GM18858 (cell line): ENCODE measurements at regions not wholly inside any gene's neighbourhood (a gene's known extent, or its start where the extent isn't known, plus 50 kb on each side); places are given as distances from the start of the nearest gene placed in this dataset.

Experiments used
- ATAC-seq: cut with Tn5 transposase; IDR thresholded peaks from one replicate; pipeline ENCODE4 v1.9.1; 2021; ENCODE audit not compliant: unreplicated experiment

DNA sequence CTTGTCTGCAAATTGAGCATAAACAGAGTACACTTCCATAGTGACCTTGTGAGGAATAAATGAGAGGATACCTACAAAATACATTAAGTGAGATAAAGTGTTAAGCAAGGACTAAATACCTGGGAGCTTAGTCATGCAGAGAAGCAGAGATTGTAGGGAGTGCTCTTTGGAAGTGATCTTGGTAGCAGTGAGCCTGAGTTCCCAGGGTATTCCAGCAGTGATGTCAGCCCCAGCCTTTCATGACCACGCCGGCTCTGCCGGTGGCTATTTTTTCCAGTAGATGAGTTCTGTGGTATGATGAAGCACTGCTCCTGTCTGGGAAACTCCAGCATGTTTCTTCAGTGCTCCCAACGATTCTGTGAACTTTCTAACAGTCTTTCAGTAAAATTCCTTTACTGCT, 391.5 kb upstream of the IGFBP7 start:
- ATAC-seq, result no peak

DNA sequence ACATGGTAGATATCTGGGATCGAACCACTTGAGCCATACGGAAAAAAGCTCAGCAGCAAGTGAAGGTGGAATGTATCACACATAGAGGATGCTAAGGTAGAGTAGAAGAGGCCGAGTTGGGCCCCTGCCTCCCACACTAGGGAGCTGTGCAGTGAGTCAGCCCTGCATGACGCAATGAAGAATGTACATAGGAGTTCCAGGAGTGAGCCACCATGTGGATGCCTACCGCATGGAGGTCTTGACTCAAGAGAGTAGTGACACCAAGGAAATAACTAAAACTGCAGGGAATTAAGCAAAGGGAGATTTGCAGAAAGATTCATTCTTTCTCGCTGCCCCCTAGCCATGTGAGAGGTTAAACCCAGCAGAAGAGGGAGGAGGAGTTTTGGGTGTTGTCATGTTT, 389.6 kb upstream of the IGFBP7 start:
- ATAC-seq, result no peak

DNA sequence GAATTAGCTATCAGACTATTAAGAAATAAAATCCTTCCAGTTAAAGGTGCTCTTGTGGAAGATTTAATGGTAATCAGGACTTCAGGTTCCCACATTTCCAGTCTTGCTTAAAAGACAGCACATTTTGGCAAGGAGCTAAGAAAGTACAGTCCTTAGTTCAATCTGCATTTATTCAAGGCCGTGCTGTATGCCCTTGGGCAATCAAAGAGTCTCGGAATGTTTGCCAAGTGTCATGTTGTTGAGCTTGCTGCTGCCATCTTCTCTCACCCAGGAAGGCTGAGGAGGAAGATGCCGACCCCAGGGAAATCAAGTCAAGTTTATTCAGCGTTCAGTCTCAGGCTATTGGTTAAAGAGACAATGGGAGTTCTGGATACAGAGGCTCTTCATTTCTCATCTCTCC, 388.1 kb upstream of the IGFBP7 start:
- ATAC-seq, result no peak

DNA sequence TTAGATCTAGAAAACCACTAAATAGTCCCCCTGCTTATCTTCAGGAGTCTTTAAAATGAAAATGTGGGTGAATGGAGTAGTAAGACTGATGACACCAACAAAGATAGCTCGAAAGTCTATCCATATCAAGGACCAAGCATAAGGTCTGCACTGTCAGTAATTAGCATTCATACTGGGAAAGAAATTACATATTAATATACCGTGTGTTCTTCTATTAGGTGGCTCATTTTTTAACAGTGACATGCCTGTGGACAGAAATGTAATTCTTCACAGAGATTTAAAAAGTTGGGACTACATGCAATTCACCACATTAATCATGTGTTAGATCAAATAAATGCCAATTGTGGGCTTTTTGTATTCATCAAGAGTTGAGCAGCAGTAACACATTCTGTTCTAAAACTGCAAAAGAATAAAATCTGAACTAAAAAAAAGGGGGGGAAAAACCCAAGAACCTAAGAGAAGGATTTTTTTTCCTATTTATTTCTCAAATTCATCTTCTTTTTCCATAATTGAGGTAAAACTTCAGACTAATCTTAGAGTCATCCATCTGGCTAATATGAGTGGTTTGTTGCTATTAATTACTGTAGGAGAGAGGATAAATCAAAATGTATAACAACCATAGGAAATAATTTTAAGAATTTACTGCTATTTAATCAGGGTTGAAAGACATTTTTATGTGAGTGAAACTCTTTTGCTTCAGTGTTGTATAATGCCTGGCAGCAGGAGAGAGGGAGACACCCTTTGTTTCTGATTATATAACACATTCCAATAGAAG, 386.7 kb upstream of the IGFBP7 start:
- no peak for ATAC-seq

DNA sequence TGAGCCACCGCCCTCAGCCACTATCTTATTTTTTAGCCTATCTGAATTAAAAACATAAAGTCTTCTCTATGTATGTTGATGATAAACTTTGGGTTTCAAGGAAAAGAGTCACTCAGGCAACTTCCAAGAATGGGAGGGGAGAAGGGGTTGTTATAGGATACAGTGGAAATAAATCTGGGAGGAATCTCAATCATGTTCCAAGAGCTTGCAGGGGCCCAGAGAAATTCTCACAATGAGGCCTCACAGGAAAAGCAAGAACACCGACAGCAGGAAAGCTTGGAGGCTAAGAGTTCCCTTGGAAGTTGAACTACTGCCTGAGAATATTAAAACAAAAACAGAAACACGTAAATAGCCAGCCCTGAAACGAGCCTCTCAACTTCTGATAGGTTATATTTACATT, 384.6 kb upstream of the IGFBP7 start:
- ATAC-seq, result no peak

DNA sequence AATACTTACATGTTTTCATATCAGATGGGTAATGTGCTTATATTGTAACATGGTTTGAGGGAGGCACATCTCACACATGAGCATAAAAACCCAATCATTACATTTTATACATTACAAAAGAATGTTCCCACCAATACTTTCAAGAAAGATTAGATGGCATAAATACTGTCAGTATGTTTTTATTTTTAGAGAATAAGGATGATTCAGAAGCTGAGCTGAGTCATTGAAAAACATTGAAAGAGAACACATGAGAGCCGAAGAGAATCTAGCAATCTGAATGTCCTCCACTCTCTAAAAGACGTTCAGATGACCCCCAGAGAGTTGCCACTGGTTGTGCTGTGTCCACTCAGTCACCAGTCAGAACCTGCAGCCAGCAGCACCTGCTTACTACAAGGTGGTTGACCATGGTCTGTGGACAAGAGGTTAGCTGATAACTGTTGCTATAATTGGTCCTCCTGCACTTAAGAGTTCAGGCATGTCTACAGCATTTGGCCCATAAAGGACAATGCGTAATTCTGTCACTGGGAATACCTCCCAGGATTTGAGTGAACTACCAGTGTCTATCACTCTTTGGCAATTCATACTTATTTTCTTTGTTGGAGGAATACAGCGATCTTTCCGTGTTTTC, 382.2 kb upstream of the IGFBP7 start:
- no peak for ATAC-seq

DNA sequence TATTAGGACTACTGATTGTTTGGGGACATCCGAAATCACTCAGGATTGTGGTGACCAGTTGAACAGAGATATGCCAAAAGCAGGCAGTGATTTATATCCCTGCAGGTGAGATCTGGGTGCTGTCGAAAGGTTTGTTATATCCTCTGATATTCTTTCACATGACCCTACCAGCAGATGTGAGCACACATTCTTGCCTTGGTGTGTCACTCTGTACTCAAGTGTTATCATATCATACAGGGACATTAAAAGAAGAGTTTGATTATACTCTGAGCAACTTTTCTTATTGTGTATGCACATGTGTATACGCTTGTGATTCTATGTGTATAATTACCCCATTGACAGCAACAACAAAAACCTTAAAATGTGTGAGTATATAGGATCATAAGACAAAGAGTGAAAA, 381.2 kb upstream of the IGFBP7 start:
- no peak for ATAC-seq

DNA sequence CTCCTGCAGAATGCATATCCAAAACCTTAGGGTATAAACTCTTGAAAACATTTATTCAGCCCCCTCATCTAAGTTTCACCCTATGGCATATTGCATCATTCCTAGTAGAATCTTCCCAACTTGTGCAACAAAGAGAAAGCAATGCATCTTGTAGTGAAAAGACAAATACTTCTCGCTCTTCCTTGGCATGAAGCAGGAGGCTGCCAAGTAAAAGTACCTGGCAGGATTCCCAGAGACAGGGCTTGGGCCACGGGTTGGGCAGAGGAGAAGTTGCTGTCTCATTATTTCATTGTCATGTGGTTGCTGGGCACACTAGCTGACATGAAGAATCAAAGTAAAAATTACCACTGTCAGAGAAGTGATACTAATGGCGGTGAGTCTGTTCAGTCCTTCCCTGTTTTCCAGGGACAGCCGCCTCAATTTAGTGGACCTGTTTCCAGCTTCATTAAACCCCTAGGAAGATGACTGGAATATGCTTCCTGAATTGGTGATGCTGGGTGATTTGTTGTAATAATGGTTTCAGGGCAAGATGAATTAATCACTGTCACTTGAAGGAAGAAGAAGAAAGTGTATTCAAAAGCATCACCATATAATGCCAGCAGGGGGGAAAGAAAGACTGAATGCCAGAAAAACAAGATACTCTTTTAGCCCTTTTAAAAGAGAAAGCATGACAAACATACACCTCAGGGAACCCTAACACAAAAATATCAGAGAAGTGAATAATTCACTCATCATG, 380.5 kb upstream of the IGFBP7 start:
- ATAC-seq, result no peak

DNA sequence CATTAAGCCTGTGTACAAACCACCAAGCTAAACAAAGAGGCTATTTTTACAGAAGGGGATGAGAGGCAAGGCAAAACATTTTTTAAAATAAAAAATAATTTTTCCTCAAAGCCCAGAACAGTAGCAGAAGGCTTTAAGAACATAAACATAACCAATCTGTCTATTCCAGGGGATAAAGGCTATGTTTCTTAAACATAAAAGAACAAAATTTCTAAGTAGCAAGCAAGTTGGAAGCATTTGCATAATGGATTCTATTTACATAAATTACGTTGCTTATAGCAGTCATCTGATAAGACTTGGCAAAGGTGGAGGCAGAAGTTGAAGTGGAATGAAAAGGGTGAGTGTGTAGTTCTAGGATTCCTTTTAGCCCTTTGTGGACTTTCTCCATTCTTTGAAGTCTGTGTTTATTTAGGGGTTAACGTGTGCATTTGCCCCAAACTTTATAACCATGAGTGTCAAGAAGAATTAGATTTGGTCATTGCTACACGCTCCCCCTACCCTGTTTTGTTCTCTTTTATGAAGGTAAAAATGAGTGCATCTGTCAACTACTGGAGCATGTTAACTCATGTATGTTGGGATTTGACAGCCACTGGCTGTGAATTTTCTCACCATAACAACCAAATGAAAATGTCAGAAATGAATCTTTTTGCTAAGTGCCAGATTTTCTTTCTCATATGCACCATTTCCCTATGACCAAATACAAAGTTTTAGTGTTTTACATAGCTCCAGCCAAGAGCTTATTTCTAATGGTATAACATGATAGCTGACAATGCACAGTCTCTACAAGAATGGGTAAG, 378.4 kb upstream of the IGFBP7 start:
- ATAC-seq, result no peak

DNA sequence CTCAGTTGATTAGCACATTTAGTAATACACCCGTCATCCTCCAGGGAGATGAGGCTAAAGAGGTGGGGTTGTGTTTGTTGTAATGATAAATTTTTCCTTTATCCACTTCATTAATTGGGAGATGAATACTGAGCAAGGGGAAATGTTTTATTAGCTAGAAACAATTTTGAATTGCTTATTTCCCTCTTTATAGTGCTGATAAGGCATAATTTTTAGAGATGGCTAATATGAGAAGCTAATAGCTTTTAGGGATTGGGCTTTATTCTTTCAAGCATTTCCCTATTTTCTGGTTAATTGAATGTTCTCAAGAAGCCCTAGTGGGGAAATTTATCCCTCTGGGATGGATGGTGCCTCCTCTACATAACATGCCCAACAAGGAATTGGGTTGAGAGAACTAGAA, 365.2 kb upstream of the IGFBP7 start:
- ATAC-seq, result no peak

DNA sequence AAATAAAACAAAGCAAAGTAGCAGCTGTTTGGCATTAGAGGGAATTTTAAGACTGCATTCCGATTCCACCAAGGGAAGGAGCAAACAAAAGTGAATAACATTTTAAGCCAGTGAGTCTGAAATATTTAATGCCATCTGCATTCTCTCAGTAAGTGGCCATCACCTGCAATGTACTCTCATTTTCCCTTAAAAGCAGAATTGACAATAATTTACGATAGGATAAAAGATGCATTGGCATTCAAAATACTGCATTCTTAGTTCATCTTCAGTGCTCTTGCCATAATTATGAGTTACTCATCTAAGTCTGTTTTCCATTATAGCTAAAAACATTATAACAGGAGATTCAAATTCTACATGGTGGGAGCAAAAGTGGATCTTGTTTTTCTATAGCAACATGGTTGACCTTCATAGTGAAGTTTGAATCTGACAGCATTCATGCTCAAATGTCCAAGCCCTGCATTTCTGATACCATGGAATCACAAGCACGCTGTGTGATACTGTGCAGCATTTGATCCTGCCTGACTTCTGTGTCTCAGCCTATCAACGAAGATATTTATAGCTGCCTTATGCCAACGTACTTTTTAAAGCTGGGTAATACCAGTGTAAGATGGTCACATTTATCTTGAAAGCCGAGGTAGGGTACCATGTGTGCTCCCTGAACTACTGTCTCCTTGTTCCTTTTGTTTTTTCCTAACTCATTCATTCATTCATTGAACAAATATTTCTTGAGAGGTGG, 355.3 kb upstream of the IGFBP7 start:
- ATAC-seq, result no peak

DNA sequence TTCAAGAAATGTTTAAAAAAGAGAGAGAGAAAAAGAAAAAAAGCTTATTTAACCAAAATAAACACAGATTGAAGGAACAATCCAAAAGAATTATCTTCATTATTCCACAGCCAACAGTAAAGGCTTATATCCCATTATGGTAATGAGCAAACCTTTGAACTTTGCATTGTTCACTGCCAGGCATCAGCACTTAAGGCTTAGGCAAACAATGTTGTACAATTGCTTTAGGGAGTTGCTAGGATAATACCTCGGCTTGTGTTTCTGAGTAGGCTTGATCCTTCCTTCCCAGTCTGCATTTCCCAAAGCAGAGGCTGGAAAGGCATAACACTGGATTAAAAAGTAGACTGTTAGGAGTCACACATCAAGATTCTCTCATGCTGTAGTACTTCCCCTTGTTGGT, 352.7 kb upstream of the IGFBP7 start:
- no peak for ATAC-seq

DNA sequence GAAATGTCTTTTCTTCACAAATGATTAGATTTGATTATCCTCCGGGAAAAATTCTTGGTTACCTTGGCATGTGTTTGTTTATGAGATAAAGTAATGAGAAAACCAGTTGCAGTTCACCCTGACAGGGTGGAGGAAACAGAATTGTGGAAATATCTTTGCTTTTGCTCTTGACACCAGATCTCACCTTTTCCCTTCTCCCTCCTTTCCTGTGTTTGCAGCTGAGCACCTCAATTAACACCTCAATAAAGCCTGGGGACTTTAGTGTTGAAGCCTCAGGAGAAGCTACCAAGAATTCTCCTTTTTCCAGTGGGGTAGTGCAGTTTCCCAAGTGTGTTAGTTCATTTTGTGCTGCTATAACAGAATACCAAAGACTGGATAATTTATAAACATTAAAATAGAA, 350.8 kb upstream of the IGFBP7 start:
- ATAC-seq, result no peak

DNA sequence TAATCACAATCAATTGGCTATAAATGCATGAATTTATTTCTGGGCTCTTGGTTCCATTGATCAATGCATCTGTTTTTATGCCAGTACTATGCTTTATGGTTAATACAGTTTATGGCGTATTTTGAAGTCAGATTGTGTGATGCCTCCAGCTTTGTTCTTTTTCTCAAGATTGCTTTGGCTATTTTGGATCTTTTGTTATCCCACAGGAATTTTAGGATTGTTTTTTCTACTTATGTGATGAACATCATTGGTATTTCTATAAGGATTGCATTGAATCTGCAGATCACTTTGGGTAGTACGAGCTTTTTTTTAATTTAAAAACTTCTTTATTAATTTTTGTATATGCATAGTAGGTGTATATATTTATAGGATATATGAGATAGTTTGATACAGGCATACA, 338.7 kb upstream of the IGFBP7 start:
- ATAC-seq, result no peak

DNA sequence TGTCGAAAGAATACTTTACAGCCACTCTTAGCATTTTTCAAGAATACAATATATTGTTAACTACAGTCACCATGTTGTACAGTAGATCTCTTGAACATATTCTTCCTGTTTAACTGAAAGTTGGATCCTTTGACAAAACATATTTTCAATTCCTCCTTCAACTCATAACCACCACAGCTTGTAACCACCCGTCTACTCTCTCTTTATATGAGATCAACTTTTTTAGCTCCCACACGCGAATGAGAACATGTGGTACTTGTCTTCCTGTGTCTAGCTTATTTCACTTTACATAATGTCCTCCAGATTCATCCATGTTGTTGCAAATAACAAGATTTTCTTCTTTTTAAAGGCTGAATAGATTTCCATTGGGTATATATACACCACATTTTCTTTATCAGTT, 338.3 kb upstream of the IGFBP7 start:
- no peak for ATAC-seq

DNA sequence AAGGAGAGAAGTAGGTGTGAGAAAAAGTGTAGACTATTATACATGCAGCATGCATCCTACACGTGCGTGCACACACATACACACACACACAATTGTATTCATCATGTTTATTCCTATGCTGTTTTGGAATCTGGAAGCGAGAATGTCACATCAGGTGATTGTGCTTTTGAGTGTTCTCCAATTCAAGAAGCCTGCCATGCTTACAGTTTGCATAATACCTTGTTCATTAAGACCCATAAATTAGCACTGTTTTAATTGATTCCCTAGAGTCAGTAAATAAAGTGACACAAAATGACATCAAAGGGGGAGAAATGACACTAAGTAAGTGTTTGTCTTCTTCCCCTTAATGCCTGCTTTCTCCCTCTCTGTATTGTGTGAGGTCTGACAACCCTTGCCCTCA, 336.1 kb upstream of the IGFBP7 start:
- no peak for ATAC-seq

DNA sequence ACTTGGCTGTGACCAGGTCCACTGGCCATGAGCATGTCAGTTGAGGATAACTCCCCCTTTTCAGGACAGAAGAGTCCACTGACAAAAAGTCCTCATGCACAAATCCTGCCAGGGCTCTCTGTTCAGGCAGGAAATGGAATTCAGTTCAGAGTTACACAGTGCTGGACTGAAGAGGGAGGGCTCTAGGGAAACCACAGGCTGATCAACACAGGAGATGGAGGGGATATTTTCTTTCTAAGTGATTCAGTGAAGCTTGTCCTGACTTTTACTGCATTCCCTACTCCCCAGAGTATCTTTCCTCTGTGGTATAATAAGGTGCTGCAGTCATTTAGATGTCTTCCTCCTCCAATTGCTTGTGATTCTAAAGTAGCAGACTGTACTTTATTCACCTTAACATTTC, 335.5 kb upstream of the IGFBP7 start:
- ATAC-seq, result no peak

DNA sequence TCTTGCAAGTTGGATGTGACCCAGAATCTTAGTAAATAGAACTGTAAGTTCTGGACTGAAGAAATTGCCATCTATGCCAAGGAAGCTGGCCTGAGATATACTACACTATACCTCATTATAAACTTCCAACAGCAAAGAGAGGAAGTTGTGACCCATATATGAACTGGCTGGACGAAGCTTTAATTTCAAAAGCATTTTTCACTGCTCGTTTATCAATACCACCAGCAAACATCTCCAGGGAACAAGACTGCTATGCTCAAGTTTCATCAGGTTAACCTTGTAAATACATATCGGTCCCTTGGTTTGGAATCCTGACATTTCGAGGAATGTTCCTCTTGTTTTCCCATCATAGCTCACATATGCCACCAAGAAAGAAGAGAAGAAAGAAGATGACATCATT, 334.5 kb upstream of the IGFBP7 start:
- ATAC-seq, result no peak

DNA sequence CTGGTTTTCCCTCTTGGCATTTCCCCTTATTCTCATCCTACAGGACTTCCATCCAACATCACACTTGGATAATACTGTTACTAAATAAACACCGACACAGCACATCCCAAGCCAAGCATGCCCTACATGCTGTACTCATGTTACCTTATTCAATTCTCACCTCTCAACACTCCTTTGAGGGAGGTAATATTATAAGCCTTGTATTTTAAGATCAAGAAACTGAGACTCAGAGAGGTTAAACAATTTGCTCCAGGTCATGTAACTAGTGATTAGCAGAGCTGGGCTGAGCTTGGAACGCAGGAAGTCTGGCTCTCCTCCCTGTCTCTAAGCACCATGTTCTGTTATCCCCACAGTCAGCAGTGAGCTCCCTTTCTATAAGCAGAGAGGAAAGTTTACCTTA, 333.6 kb upstream of the IGFBP7 start:
- ATAC-seq, result no peak

DNA sequence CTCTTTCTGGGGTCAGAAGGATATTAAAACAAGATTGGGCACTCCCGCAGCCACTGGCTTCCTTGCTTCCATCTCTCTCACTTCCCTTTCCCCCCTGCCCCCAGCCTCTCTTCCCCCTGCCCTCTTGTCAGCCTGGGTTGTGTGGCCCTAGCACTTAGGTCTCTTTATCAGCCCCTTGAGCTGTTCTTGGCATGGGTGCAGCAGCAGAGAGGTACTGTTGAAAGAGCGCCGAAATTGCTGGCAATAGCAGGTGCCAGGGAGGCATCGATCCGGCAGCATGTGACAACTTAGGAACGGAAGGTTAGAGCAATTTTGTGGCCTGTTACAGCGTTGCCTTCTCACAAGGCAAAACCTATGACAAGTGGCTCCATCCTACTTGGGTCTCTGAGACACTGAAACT, 333.1 kb upstream of the IGFBP7 start:
- no peak for ATAC-seq

DNA sequence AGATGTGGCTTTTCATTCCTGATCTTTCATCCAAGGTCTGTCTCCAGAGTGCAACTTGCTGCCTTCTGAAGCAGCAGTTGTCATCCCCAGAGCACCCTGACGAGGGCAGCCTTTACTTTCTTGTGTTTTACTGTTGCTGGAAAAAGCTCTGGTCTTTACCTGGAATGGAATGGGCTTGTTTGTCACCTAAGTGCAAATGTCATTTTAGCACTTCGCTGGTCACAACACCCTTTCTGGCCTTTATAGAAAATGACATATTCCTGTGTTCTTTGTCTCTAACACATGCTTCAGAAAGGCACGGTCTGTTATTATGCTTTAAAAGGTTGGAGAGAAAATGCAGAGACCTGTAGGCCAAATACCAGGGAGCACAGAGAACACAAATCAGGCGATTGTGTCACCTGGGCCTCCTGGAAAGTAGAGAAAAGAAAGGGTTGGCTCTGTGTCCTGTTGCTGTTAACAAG, 332.7 kb upstream of the IGFBP7 start:
- ATAC-seq, result no peak
